ENCODE measurements at regions not wholly inside any gene's neighbourhood (a gene's known extent, or its start where the extent isn't known, plus 50 kb on each side); places are given as distances from the start of the nearest gene placed in this dataset.

GRCh38 chr5:13207112-13207511, 737.4 kb downstream of the DNAH5 start:
- no peak for TF ChIP-seq ZNF10 (tag by site-specific recombination; IDR thresholded peaks at IDR 0.05)
- TF ChIP-seq CTCF (tag by site-specific recombination; IDR thresholded peaks at IDR 0.05): no peak
- no peak for TF ChIP-seq ZNF670 (tag by site-specific recombination; IDR thresholded peaks at IDR 0.05; ENCODE audit: low read depth)
- TF ChIP-seq ZNF449 (tag by site-specific recombination; IDR thresholded peaks at IDR 0.05): no peak
- no peak for TF ChIP-seq ZSCAN18 (tag by site-specific recombination; IDR thresholded peaks at IDR 0.05)
- TF ChIP-seq PBX3 (CRISPR knock-in tag; IDR thresholded peaks at IDR 0.05): no peak
- no peak for TF ChIP-seq ZNF701 (tag by site-specific recombination; IDR thresholded peaks at IDR 0.05)
- TF ChIP-seq ZNF274 (IDR thresholded peaks at IDR 0.05; ENCODE audit: low read length): no peak
- no peak for TF ChIP-seq ZNF274 (tag by site-specific recombination; IDR thresholded peaks at IDR 0.05; ENCODE audit: borderline replicate concordance)
- no peak for TF ChIP-seq ZNF280D (tag by site-specific recombination; IDR thresholded peaks at IDR 0.05)
- no peak for TF ChIP-seq PATZ1 (tag by site-specific recombination; IDR thresholded peaks at IDR 0.05)
